GM11168 (cell line): ENCODE measurements at regions not wholly inside any gene's neighbourhood (a gene's known extent, or its start where the extent isn't known, plus 50 kb on each side); places are given as distances from the start of the nearest gene placed in this dataset.
"Not testable (repeated sequence)": the region's sequence is repeated elsewhere in the genome, so short reads cannot be mapped to it uniquely, and the experiment has no call there.

Experiments used
- in situ Hi-C: fragments of 300-500 bp; cut with MboI; formaldehyde crosslinking; loops from one replicate; pipeline ENCODE4 v1.12.0; 2022; ENCODE audit warnings: low sequenced_read_pairs; ENCODE audit not compliant: unreplicated experiment

- in situ Hi-C loops: no loop called here
Observed at GRCh38 chr2:64277101-64277849, 133.1 kb upstream of the PELI1 start.

DNA sequence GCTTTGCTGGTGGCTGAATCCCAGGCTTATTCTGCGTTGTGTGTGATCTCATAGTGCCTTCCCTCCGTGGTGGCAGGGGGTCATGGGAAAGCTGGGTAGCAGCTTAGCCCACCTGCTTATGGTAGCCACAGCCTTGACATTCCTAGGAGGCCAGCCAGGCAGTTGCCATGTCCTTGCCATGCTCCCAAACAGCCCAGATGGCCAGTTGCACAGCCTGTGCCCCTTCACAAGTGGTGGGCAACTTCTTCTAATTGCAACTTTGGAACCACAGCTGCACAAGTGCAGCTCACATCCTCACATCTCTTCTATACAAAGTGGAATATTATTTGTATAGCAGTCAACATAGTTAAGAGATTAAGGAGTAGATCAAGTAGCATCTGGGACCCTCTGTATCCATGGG lies 136.6 kb upstream of the PELI1 start:
- in situ Hi-C loops: not testable (repeated sequence)

DNA sequence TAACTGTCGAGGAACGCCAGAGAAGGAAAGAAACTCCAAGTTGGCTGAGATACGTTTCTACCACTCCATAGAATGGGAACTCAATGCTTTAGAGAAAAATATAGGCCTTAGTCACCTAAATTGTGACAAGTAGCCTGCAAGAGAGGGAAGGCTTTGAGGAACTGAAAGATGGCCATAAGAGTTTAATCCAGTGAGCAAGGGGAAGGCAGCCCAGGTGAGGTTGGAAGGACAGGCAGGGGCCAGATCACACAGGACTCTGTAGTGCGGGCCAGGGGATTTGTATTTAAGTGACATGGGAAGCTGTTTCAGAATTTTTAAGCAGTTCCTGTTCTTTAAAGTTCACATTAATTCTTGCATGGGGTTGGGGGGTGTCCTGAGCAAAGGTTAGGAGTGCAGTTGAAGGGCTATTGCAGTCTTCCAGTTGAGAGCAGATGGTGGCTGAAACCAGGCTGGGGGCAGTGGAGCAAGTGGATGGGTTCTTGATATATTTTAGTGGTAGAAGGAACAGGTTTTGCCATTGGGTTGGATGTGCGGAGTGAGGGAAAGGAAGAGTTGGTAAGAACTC lies 138.9 kb upstream of the PELI1 start:
- in situ Hi-C loops: no loop called here

GRCh38 chr2:64283641-64284361 lies 139.6 kb upstream of the PELI1 start:
- in situ Hi-C loops: no loop called here

DNA sequence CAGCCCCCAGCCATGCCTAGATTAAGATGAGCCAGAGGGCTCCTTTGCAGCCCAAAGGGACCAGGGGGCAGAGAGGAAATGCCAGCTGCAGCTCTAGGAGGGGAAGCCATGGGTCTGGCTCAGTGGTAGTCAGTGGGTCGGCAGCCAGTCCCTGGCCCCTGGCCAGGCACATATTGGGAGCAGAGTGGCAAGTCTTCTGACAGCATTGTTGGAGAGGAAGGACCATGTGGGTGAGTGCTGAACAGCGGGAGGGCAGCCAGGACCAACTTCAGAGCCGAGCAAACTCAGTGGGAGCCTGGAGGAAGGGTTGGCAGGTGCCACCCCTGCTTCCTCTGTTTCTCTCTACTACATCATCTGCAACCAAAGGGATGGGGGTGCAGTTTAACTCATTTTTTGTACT lies 140.5 kb upstream of the PELI1 start:
- in situ Hi-C loops: no loop called here

DNA sequence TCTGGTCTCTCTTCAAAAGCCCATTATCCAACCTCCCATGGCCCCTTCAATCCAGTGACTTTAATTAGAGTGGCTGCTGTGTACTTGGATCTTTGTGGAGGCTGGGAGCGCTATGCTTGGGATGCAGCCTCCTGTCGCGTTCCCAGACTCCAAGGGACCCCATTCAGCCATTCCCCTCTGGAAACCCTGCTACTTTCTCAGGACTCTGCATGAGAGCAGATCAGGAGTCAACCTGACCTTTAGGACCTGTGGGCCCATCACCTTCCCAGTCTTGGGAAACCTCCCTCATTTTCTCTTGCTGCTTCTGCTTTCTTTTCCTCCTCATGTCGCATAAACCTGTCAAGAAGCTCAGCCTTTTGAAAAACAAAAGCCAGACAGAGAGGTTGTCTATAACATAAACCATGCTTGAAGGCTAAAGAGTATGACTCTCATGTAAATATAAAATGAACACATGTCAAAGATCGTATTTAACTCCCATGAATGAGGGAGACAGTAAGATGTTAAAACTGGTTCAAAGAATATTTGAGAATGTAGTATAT lies 143.1 kb upstream of the PELI1 start:
- in situ Hi-C loops: no loop called here

GRCh38 chr2:64288321-64289193 lies 144.3 kb upstream of the PELI1 start:
- in situ Hi-C loops: no loop called here

- in situ Hi-C loops: no loop called here
Observed at GRCh38 chr2:64289251-64289650, 145.0 kb upstream of the PELI1 start.

DNA sequence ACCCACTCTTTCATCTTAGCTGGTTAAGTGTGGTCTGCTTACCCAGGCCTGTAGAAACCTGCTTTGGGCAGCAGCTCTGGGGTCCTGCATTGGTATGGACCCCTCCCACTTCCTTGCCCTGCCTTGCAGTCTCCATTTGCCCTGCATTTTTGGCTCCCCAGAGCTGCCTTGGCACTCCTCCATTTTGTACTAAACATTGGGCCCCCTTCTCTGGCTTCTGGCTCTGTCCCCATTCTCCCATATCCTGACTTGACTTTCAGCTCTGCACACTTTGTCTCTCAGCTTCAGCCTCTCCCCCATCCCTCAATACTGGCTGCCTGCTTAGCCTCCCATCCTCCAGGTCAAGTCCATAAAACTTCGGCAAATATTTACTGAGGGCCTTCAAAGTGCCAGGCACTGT lies 145.5 kb upstream of the PELI1 start:
- in situ Hi-C loops: no loop called here

- in situ Hi-C loops: no loop called here
Observed at GRCh38 chr2:64291181-64291580, 147.0 kb upstream of the PELI1 start.

GRCh38 chr2:64295326-64296139 lies 151.3 kb upstream of the PELI1 start:
- in situ Hi-C loops: no loop called here

GRCh38 chr2:64296140-64296480 lies 151.9 kb upstream of the PELI1 start:
- in situ Hi-C loops: no loop called here

DNA sequence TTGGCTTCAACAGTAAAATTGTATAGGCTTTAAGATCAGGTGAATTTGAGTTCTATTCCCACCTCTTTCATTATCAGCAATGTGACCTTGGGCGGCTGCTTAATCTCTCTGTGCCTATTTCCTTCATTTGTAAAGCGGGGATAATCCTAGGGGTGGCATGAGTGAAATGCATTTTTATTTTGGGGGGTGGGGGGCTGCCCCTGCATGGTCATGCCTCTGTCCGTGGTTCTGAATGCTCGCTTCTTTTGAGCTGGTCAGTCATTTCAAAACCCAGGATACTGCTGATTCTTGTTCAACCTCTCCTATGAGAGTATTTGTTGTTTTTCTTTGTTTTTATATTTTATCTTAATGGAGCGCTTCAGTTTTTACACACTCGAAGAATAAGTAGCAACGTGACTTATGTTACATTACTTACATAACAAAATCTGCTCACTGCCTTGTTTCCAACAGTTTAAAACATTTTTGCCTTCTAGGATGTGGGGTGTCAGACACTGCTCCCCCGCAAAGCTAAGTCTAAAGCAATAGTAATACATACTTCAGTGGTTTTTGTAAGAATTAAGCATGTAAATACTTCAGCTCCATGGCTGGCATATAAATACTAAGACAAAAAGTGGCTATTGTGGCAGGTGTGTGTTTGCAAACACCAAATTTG lies 152.6 kb upstream of the PELI1 start:
- in situ Hi-C loops: no loop called here

- in situ Hi-C loops: no loop called here
Observed at GRCh38 chr2:64298161-64298560, 153.9 kb upstream of the PELI1 start.

DNA sequence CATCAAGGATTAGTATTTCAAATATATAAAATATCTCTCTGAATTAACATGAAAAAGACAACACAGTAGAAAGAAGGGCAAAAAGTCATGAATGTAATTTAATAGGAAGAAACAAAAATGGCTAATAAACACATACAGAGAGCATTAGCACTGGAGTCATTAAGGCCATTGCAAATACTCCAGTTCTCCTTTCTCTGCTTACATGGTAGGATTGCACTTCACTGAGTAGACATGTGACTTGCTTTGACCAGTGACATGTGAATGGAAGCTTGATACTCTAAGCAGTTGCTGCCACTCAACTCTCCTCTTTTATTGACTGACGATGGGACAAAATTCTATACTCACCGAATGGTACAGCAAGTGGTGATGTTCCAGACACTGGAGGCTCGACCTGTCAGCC lies 153.9 kb upstream of the LGALSL start:
- in situ Hi-C loops: no loop called here

DNA sequence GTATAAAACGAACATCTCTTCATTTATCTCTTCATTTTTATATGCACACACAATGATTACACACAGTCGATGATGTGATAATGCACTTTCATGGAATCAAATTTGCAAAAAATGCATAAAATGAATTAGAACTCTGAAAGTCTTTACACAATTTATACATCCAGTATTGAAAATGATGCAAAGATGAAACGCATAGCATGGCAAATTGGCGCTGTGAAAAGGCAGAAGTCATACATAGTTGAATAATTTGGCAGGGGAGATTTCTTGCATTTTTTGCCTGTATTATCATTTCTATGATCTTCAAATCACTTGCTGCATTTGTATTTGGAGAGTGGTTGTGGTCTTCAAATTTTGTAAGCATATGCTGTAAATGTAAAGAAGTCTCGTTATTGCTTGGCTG lies 150.7 kb upstream of the LGALSL start:
- in situ Hi-C loops: no loop called here

GRCh38 chr2:64307421-64307820 lies 146.5 kb upstream of the LGALSL start:
- in situ Hi-C loops: no loop called here

GRCh38 chr2:64311191-64311910 lies 142.6 kb upstream of the LGALSL start:
- in situ Hi-C loops: no loop called here
